ENCODE measurements at regions not wholly inside any gene's neighbourhood (a gene's known extent, or its start where the extent isn't known, plus 50 kb on each side); places are given as distances from the start of the nearest gene placed in this dataset.

- no peak for DNase-seq
- no peaks in the 10 kb centered on the region for H3K36me3 Mint-ChIP-seq
- no peak overlapping the region for H3K4me3 Mint-ChIP-seq
- no peak overlapping the region for H3K27ac Mint-ChIP-seq
- H3K9me3 Mint-ChIP-seq, result peaks cover 0 to 6% (median 0%) of the 10 kb centered on the region in 6 donors
- H3K27me3 Mint-ChIP-seq (ENCODE audit: low read depth in 3 of 3), result peaks cover 7 to 16% (median 8%) of the 10 kb centered on the region in 3 donors
- H3K4me1 Mint-ChIP-seq, result no peaks in the 10 kb centered on the region
Measured at GRCh38 chr15:98554272-98555172, 93.8 kb upstream of the IGF1R start.

GRCh38 chr15:98555173-98555515 is 93.2 kb upstream of the IGF1R start:
- no peak for DNase-seq
- Mint-ChIP-seq H3K4me1 (no peaks in the 10 kb centered on the region), H3K27me3 (ENCODE audit: low read depth in 3 of 3) (peaks cover 7 to 18% (median 8%) of the 10 kb centered on the region in 3 donors), H3K4me3 (no peak overlapping the region), H3K36me3 (no peaks in the 10 kb centered on the region), H3K27ac (no peak overlapping the region), H3K9me3 (peaks cover 0 to 6% (median 0%) of the 10 kb centered on the region in 6 donors)

- peaks cover 3 to 16% (median 7%) of the 10 kb centered on the region in 3 donors for H3K27me3 Mint-ChIP-seq (ENCODE audit: low read depth in 3 of 3)
- H3K27ac Mint-ChIP-seq, result no peak overlapping the region
- no peak for DNase-seq
- no peaks in the 10 kb centered on the region for H3K4me1 Mint-ChIP-seq
- H3K9me3 Mint-ChIP-seq, result no peaks in the 10 kb centered on the region
- H3K4me3 Mint-ChIP-seq, result no peak overlapping the region
- no peaks in the 10 kb centered on the region for H3K36me3 Mint-ChIP-seq
Measured at GRCh38 chr15:98556321-98556720, 92.0 kb upstream of the IGF1R start.

- Mint-ChIP-seq H3K27me3 (ENCODE audit: low read depth in 3 of 3) (peaks cover 0 to 7% (median 1%) of the 10 kb centered on the region in 3 donors), H3K4me1 (no peaks in the 10 kb centered on the region), H3K27ac (no peak overlapping the region), H3K36me3 (no peaks in the 10 kb centered on the region), H3K4me3 (no peak overlapping the region), H3K9me3 (no peaks in the 10 kb centered on the region)
- no peak for DNase-seq
Measured at GRCh38 chr15:98560338-98560737, 88.0 kb upstream of the IGF1R start.

- Mint-ChIP-seq H3K27me3 (ENCODE audit: low read depth in 3 of 3) (peaks cover 0 to 4% (median 1%) of the 10 kb centered on the region in 3 donors), H3K36me3 (no peaks in the 10 kb centered on the region), H3K9me3 (no peaks in the 10 kb centered on the region), H3K4me3 (no peak overlapping the region), H3K27ac (no peak overlapping the region), H3K4me1 (no peaks in the 10 kb centered on the region)
- no peak for DNase-seq
Measured at GRCh38 chr15:98561169-98561941, 87.0 kb upstream of the IGF1R start.

GRCh38 chr15:98562331-98562937 is 85.9 kb upstream of the IGF1R start:
- DNase-seq, result no peak
- no peak overlapping the region for H3K27ac Mint-ChIP-seq
- no peaks in the 10 kb centered on the region for H3K9me3 Mint-ChIP-seq
- no peaks in the 10 kb centered on the region for H3K36me3 Mint-ChIP-seq
- no peaks in the 10 kb centered on the region for H3K4me1 Mint-ChIP-seq
- H3K27me3 Mint-ChIP-seq (ENCODE audit: low read depth in 3 of 3), result peaks cover 0 to 8% (median 4%) of the 10 kb centered on the region in 3 donors
- no peak overlapping the region for H3K4me3 Mint-ChIP-seq

GRCh38 chr15:98565566-98565965 is 82.8 kb upstream of the IGF1R start:
- Mint-ChIP-seq H3K4me3 (no peak overlapping the region), H3K27ac (no peak overlapping the region), H3K27me3 (ENCODE audit: low read depth in 3 of 3) (peaks cover 0 to 9% (median 5%) of the 10 kb centered on the region in 3 donors), H3K9me3 (no peaks in the 10 kb centered on the region), H3K4me1 (no peaks in the 10 kb centered on the region), H3K36me3 (no peaks in the 10 kb centered on the region)
- DNase-seq, result no peak

GRCh38 chr15:98567951-98568350 is 80.4 kb upstream of the IGF1R start:
- no peak overlapping the region for H3K4me3 Mint-ChIP-seq
- no peak for DNase-seq
- no peak overlapping the region for H3K27ac Mint-ChIP-seq
- no peaks in the 10 kb centered on the region for H3K9me3 Mint-ChIP-seq
- no peaks in the 10 kb centered on the region for H3K4me1 Mint-ChIP-seq
- peaks cover 0 to 11% (median 5%) of the 10 kb centered on the region in 3 donors for H3K27me3 Mint-ChIP-seq (ENCODE audit: low read depth in 3 of 3)
- H3K36me3 Mint-ChIP-seq, result no peaks in the 10 kb centered on the region

GRCh38 chr15:98568382-98569017 is 79.8 kb upstream of the IGF1R start:
- H3K4me1 Mint-ChIP-seq, result no peaks in the 10 kb centered on the region

GRCh38 chr15:98570119-98570518 is 78.2 kb upstream of the IGF1R start:
- peaks cover 0 to 16% (median 5%) of the 10 kb centered on the region in 3 donors for H3K27me3 Mint-ChIP-seq (ENCODE audit: low read depth in 3 of 3)
- H3K4me3 Mint-ChIP-seq, result no peak overlapping the region

More at GRCh38 chr15:98568382-98569017, 79.8 kb upstream of the IGF1R start:
- Mint-ChIP-seq H3K27ac (no peak overlapping the region), H3K9me3 (no peaks in the 10 kb centered on the region), H3K36me3 (no peaks in the 10 kb centered on the region), H3K4me3 (no peak overlapping the region), H3K27me3 (ENCODE audit: low read depth in 3 of 3) (peaks cover 0 to 16% (median 5%) of the 10 kb centered on the region in 3 donors)
- DNase-seq, result no peak

GRCh38 chr15:98580572-98580971 is 67.8 kb upstream of the IGF1R start:
- Mint-ChIP-seq H3K27me3 (ENCODE audit: low read depth in 3 of 3) (peaks cover 3 to 11% (median 7%) of the 10 kb centered on the region in 3 donors), H3K27ac (no peak overlapping the region), H3K4me1 (no peaks in the 10 kb centered on the region), H3K4me3 (no peak overlapping the region), H3K9me3 (no peaks in the 10 kb centered on the region), H3K36me3 (no peaks in the 10 kb centered on the region)
- DNase-seq, result no peak

More at GRCh38 chr15:98570119-98570518, 78.2 kb upstream of the IGF1R start:
- Mint-ChIP-seq H3K9me3 (no peaks in the 10 kb centered on the region), H3K4me1 (no peaks in the 10 kb centered on the region), H3K27ac (no peak overlapping the region), H3K36me3 (no peaks in the 10 kb centered on the region)
- DNase-seq, result no peak

- Mint-ChIP-seq H3K27me3 (ENCODE audit: low read depth in 3 of 3) (peaks cover 7 to 12% (median 11%) of the 10 kb centered on the region in 3 donors), H3K27ac (no peak overlapping the region), H3K4me1 (no peaks in the 10 kb centered on the region), H3K4me3 (no peak overlapping the region), H3K36me3 (no peaks in the 10 kb centered on the region), H3K9me3 (no peaks in the 10 kb centered on the region)
- DNase-seq, result no peak
Measured at GRCh38 chr15:98581715-98582114, 66.6 kb upstream of the IGF1R start.

GRCh38 chr15:98582900-98583554 is 65.3 kb upstream of the IGF1R start:
- DNase-seq, result no peak
- H3K4me1 Mint-ChIP-seq, result no peaks in the 10 kb centered on the region
- no peaks in the 10 kb centered on the region for H3K9me3 Mint-ChIP-seq
- H3K27ac Mint-ChIP-seq, result no peak overlapping the region
- H3K27me3 Mint-ChIP-seq (ENCODE audit: low read depth in 3 of 3), result peaks cover 7 to 12% (median 11%) of the 10 kb centered on the region in 3 donors
- no peak overlapping the region for H3K4me3 Mint-ChIP-seq
- no peaks in the 10 kb centered on the region for H3K36me3 Mint-ChIP-seq

All from immature natural killer cell (primary cell).